ENCODE measurements at regions not wholly inside any gene's neighbourhood (a gene's known extent, or its start where the extent isn't known, plus 50 kb on each side); places are given as distances from the start of the nearest gene placed in this dataset.
"Not testable (repeated sequence)": the region's sequence is repeated elsewhere in the genome, so short reads cannot be mapped to it uniquely, and the experiment has no call there.

- DNase-seq (ENCODE audit: low spot score), result no peak
Measured at GRCh38 chr3:178205740-178206139, 330.5 kb upstream of the KCNMB2 start.

GRCh38 chr3:178206521-178206920 is 329.7 kb upstream of the KCNMB2 start:
- no peak for DNase-seq (ENCODE audit: low spot score)

GRCh38 chr3:178207161-178207560 is 329.1 kb upstream of the KCNMB2 start:
- DNase-seq (ENCODE audit: low spot score), result not testable (repeated sequence)

GRCh38 chr3:178207627-178208026 is 328.6 kb upstream of the KCNMB2 start:
- not testable (repeated sequence) for DNase-seq (ENCODE audit: low spot score)

- not testable (repeated sequence) for DNase-seq (ENCODE audit: low spot score)
Measured at GRCh38 chr3:178209116-178209515, 327.1 kb upstream of the KCNMB2 start.

GRCh38 chr3:178209618-178210017 is 326.6 kb upstream of the KCNMB2 start:
- DNase-seq (ENCODE audit: low spot score), result not testable (repeated sequence)

- not testable (repeated sequence) for DNase-seq (ENCODE audit: low spot score)
Measured at GRCh38 chr3:178211086-178211485, 325.1 kb upstream of the KCNMB2 start.

GRCh38 chr3:178217479-178217878 is 318.8 kb upstream of the KCNMB2 start:
- no peak for DNase-seq (ENCODE audit: low spot score)

GRCh38 chr3:178218231-178218630 is 318.0 kb upstream of the KCNMB2 start:
- no peak for DNase-seq (ENCODE audit: low spot score)

- DNase-seq (ENCODE audit: low spot score), result not testable (repeated sequence)
Measured at GRCh38 chr3:178219661-178220060, 316.6 kb upstream of the KCNMB2 start.

GRCh38 chr3:178223876-178224275 is 312.4 kb upstream of the KCNMB2 start:
- no peak for DNase-seq (ENCODE audit: low spot score)

- no peak for DNase-seq (ENCODE audit: low spot score)
Measured at GRCh38 chr3:178226094-178226493, 310.1 kb upstream of the KCNMB2 start.

GRCh38 chr3:178231645-178232044 is 304.6 kb upstream of the KCNMB2 start:
- no peak for DNase-seq (ENCODE audit: low spot score)

- DNase-seq (ENCODE audit: low spot score), result no peak
Measured at GRCh38 chr3:178233371-178234071, 302.7 kb upstream of the KCNMB2 start.

GRCh38 chr3:178236555-178237277 is 299.5 kb upstream of the KCNMB2 start:
- no peak for DNase-seq (ENCODE audit: low spot score)

- DNase-seq (ENCODE audit: low spot score), result no peak
Measured at GRCh38 chr3:178238179-178238578, 298.1 kb upstream of the KCNMB2 start.

GRCh38 chr3:178244733-178245709 is 291.2 kb upstream of the KCNMB2 start:
- no peak for DNase-seq (ENCODE audit: low spot score)

- no peak for DNase-seq (ENCODE audit: low spot score)
Measured at GRCh38 chr3:178246004-178246403, 290.2 kb upstream of the KCNMB2 start.

- peak; percentile 77 for DNase-seq (ENCODE audit: low spot score)
Measured at GRCh38 chr3:178255315-178255714, 280.9 kb upstream of the KCNMB2 start.

- no peak for DNase-seq (ENCODE audit: low spot score)
Measured at GRCh38 chr3:178257491-178257890, 278.7 kb upstream of the KCNMB2 start.

GRCh38 chr3:178258121-178258520 is 278.1 kb upstream of the KCNMB2 start:
- DNase-seq (ENCODE audit: low spot score), result no peak

GRCh38 chr3:178259703-178260102 is 276.5 kb upstream of the KCNMB2 start:
- DNase-seq (ENCODE audit: low spot score), result no peak
